SK-N-SH (cell line): ENCODE measurements at regions not wholly inside any gene's neighbourhood (a gene's known extent, or its start where the extent isn't known, plus 50 kb on each side); places are given as distances from the start of the nearest gene placed in this dataset.

Source experiments
- CTCF ChIA-PET: fragments of 300-600, 350-600 bp; formaldehyde crosslinking; extraction: SDS; loops from one replicate; lab custom pipeline; 2021; lab: Yijun Ruan, JAX
- POLR2A ChIA-PET: fragments of 350-600 bp; sonication (Branson Sonifier 250); formaldehyde crosslinking; extraction: SDS; loops from one replicate; lab custom pipeline; 2020; ENCODE audit warnings: antibody characterized with exemption, inconsistent platforms; lab: Yijun Ruan, JAX
- DNase-seq: peaks from one replicate; pipeline ENCODE4 v3.0.0; 2012
- H2AFZ ChIP-seq: fragments of 200-600 bp; sonication (generic); 2 replicates; pipeline ENCODE4 v1.8.1; 2016; ENCODE audit warnings: antibody characterized with exemption, mild to moderate bottlenecking, low read depth
- H3F3A ChIP-seq: fragments of 200-600 bp; sonication (generic); replicated peaks from 2 replicates; pipeline ENCODE3; 2016; ENCODE audit warnings: antibody characterized with exemption, mild to moderate bottlenecking; ENCODE audit not compliant: insufficient read depth
- H3K27ac ChIP-seq, 2 experiments: fragments of 200-500 bp in 1 of 2; fragments of 200-600 bp in 1 of 2; sonication (Bioruptor generic) in 1 of 2; sonication (generic), shearing (Covaris generic) in 1 of 2; 2 replicates each; pipeline versions ENCODE4 v1.5.1 to v1.6.1; 2014 to 2016; ENCODE audit warnings: low read depth in 2 of 2, inconsistent platforms in 1 of 2, low read length in 1 of 2, mild to moderate bottlenecking in 1 of 2, mixed read lengths in 1 of 2
- H3K27me3 ChIP-seq: fragments of 200-600 bp; sonication (generic), shearing (Covaris generic); 2 replicates; pipeline ENCODE4 v1.6.1; 2016; ENCODE audit warnings: mixed run types; ENCODE audit not compliant: insufficient read depth
- H3K36me3 ChIP-seq, 2 experiments: fragments of 200-500 bp in 1 of 2; fragments of 200-600 bp in 1 of 2; sonication (Bioruptor generic) in 1 of 2; sonication (generic) in 1 of 2; replicated peaks in 1 of 2; 2 replicates each; pipeline versions ENCODE3 to v1.5.1; 2014 to 2016; ENCODE audit warnings: low read length in 1 of 2, mild to moderate bottlenecking in 1 of 2; ENCODE audit not compliant: insufficient read depth in 2 of 2, control insufficient read depth in 1 of 2
- H3K4me1 ChIP-seq, 2 experiments: fragments of 200-500 bp in 1 of 2; fragments of 200-600 bp in 1 of 2; sonication (Bioruptor generic) in 1 of 2; sonication (generic), shearing (Covaris generic) in 1 of 2; 2 replicates each; pipeline versions ENCODE4 v1.5.1 to v1.6.1; 2014 to 2016; ENCODE audit warnings: low read depth in 1 of 2, low read length in 1 of 2, mixed run types in 1 of 2; ENCODE audit not compliant: insufficient read depth in 2 of 2, control insufficient read depth in 1 of 2
- H3K4me2 ChIP-seq: fragments of 200-600 bp; sonication (generic), shearing (Covaris generic); 2 replicates; pipeline ENCODE4 v1.6.1; 2017; ENCODE audit warnings: mixed run types
- H3K4me3 ChIP-seq, 2 experiments: fragments of 200-500 bp in 1 of 2; fragments of 200-600 bp in 1 of 2; sonication (Bioruptor generic) in 1 of 2; sonication (generic), shearing (Covaris generic) in 1 of 2; 2 replicates each; pipeline versions ENCODE4 v1.5.1 to v1.8.1; 2014 to 2016; ENCODE audit warnings: low read depth in 2 of 2, inconsistent platforms in 1 of 2, low read length in 1 of 2, mild to moderate bottlenecking in 1 of 2, mixed read lengths in 1 of 2, moderate library complexity in 1 of 2
- H3K79me2 ChIP-seq: fragments of 200-600 bp; sonication (generic); 2 replicates; pipeline ENCODE4 v1.8.1; 2017; ENCODE audit warnings: mild to moderate bottlenecking; ENCODE audit not compliant: insufficient read depth
- H3K9ac ChIP-seq: fragments of 200-600 bp; sonication (generic); 2 replicates; pipeline ENCODE4 v1.6.1; 2017; ENCODE audit warnings: mixed run types
- H3K9me2 ChIP-seq: fragments of 200-600 bp; sonication (generic); 2 replicates; pipeline ENCODE4 v1.6.1; 2017; ENCODE audit warnings: mixed run types
- H3K9me3 ChIP-seq: fragments of 200-600 bp; sonication (generic); 2 replicates; pipeline ENCODE4 v1.6.1; 2017; ENCODE audit warnings: mixed run types, mild to moderate bottlenecking, moderate library complexity
- H4K20me1 ChIP-seq: fragments of 200-600 bp; sonication (generic); 2 replicates; pipeline ENCODE4 v1.6.1; 2017; ENCODE audit warnings: mild to moderate bottlenecking, mixed run types; ENCODE audit not compliant: insufficient read depth
- CHD2 ChIP-seq: fragments of 150-350 bp; IDR thresholded peaks from 2 replicates; pipeline ENCODE4 v1.6.1; 2018; ENCODE audit warnings: low read length; ENCODE audit not compliant: partially characterized antibody
- CTCF ChIP-seq: fragments of 200-600 bp; sonication (generic); IDR thresholded peaks from 2 replicates; pipeline ENCODE4 v1.6.1; 2017; ENCODE audit warnings: antibody characterized with exemption, mild to moderate bottlenecking, moderate library complexity
- ELF1 ChIP-seq: IDR thresholded peaks from 2 replicates; pipeline ENCODE4 v1.4.0; 2012
- EZH2phosphoT487 ChIP-seq: fragments of 200-600 bp; sonication (generic); IDR thresholded peaks from 2 replicates; pipeline ENCODE4 v1.6.1; 2017; ENCODE audit warnings: low read depth, mixed run types, mild to moderate bottlenecking, antibody characterized with exemption, moderate library complexity, borderline replicate concordance
- FOXJ3 ChIP-seq: sonication (generic); formaldehyde crosslinking; IDR thresholded peaks from 2 replicates; pipeline ENCODE4 v1.5.1; 2020; ENCODE audit warnings: mild to moderate bottlenecking, missing genetic modification reagents
- FOXM1 ChIP-seq: IDR thresholded peaks from 2 replicates; pipeline ENCODE4 v1.4.0; 2012; ENCODE audit warnings: low read depth, mild to moderate bottlenecking
- GABPA ChIP-seq: IDR thresholded peaks from 2 replicates; pipeline ENCODE4 v1.4.0; 2012; ENCODE audit warnings: low read depth, mild to moderate bottlenecking
- GATA2 ChIP-seq: sonication (generic); formaldehyde crosslinking; IDR thresholded peaks from 2 replicates; pipeline ENCODE4 v1.5.0; 2020; ENCODE audit warnings: mild to moderate bottlenecking, missing genetic modification reagents
- JUND ChIP-seq: IDR thresholded peaks from 2 replicates; pipeline ENCODE4 v1.4.0; 2012
- MAX ChIP-seq: IDR thresholded peaks from 2 replicates; pipeline ENCODE4 v1.4.0; 2012; ENCODE audit warnings: low read depth
- MEF2A ChIP-seq: IDR thresholded peaks from 2 replicates; pipeline ENCODE4 v1.4.0; 2012; ENCODE audit warnings: low read depth, borderline replicate concordance
- MXI1 ChIP-seq: IDR thresholded peaks from 2 replicates; pipeline ENCODE4 v1.6.1; 2012; ENCODE audit warnings: mild to moderate bottlenecking, low read depth, low read length, improper control_type of control experiment
- NFIC ChIP-seq: IDR thresholded peaks from 2 replicates; pipeline ENCODE4 v1.4.0; 2012; ENCODE audit warnings: borderline replicate concordance
- RAD21 ChIP-seq: IDR thresholded peaks from 2 replicates; pipeline ENCODE4 v1.6.1; 2012; ENCODE audit warnings: mild to moderate bottlenecking, low read length
- RFX5 ChIP-seq: IDR thresholded peaks from 2 replicates; pipeline ENCODE4 v1.6.1; 2012; ENCODE audit warnings: mild to moderate bottlenecking, improper control_type of control experiment, low read length
- RXRA ChIP-seq: IDR thresholded peaks from 2 replicates; pipeline ENCODE4 v1.4.0; 2012; ENCODE audit warnings: low read depth, mild to moderate bottlenecking, borderline replicate concordance
- SIN3A ChIP-seq: IDR thresholded peaks from 2 replicates; pipeline ENCODE4 v1.6.1; 2012; ENCODE audit warnings: low read depth, mild to moderate bottlenecking, low read length, moderate library complexity, borderline replicate concordance
- TAF1 ChIP-seq: IDR thresholded peaks from 2 replicates; pipeline ENCODE4 v1.6.1; 2012; ENCODE audit warnings: low read depth, mild to moderate bottlenecking, low read length, moderate library complexity, borderline replicate concordance
- YY1 ChIP-seq: IDR thresholded peaks from 2 replicates; pipeline ENCODE4 v1.4.0; 2012; ENCODE audit warnings: low read depth, mild to moderate bottlenecking
- ZBTB33 ChIP-seq: IDR thresholded peaks from 2 replicates; pipeline ENCODE4 v1.4.0; 2012; ENCODE audit warnings: low read depth, borderline replicate concordance
- WGBS: methylation state at CpG from one replicate; pipeline ENCODE4 v1.1.6; 2017; ENCODE audit warnings: low lambda C conversion rate; 5-methylcytosine and 5-hydroxymethylcytosine counted together

GRCh38 chr18:68596016-68596415, 118.9 kb downstream of the TMX3 start:
- DNase-seq: no peak
- Histone ChIP-seq H4K20me1 (no peaks in the 10 kb centered on the region), H3K9me2 (no peaks in the 10 kb centered on the region), H3K9me3 (no peaks in the 10 kb centered on the region), H3K4me2 (no peak overlapping the region), H3K27ac (no peak overlapping the region), H2AFZ (no peak overlapping the region), H3K27me3 (no peaks in the 10 kb centered on the region), H3K36me3 (no peaks in the 10 kb centered on the region), H3K9ac (no peak overlapping the region), H3K79me2 (no peaks in the 10 kb centered on the region), H3F3A (no peaks in the 10 kb centered on the region), H3K4me1 (no peaks in the 10 kb centered on the region; a peak in 1 of 4 replicates), H3K4me3 (no peak overlapping the region)
- POLR2A ChIA-PET: no interaction called here
- WGBS: 80% methylated on average over 2 of the region's 2 CpGs
- CTCF ChIA-PET: no interaction called here
- TF ChIP-seq GABPA (no peak), JUND (no peak), FOXJ3 (CRISPR knock-in tag) (no peak), CHD2 (no peak), ELF1 (no peak), ZBTB33 (no peak), MEF2A (no peak), TAF1 (no peak), EZH2phosphoT487 (no peak), CTCF (no peak), YY1 (no peak), NFIC (no peak), RAD21 (no peak), SIN3A (no peak), MXI1 (no peak), FOXM1 (no peak), RXRA (no peak), RFX5 (no peak), MAX (no peak), GATA2 (CRISPR knock-in tag) (no peak)
